HEK293T (cell line): ENCODE measurements at regions not wholly inside any gene's neighbourhood (a gene's known extent, or its start where the extent isn't known, plus 50 kb on each side); places are given as distances from the start of the nearest gene placed in this dataset.

ENCODE experiments used
- BHLHE40 ChIP-seq: fragments of 450-650 bp; IDR thresholded peaks from 2 replicates; pipeline ENCODE4 v1.6.1; 2016; ENCODE audit warnings: mild to moderate bottlenecking, moderate library complexity, borderline replicate concordance
- FOXA1 ChIP-seq: fragments of 450-650 bp; IDR thresholded peaks from 2 replicates; pipeline ENCODE4 v1.6.1; 2016; ENCODE audit warnings: mild to moderate bottlenecking
- L3MBTL2 ChIP-seq: fragments of 450-650 bp; conservative IDR thresholded peaks from 2 replicates; pipeline ENCODE4 v1.6.1; 2016; ENCODE audit warnings: mild to moderate bottlenecking
- SUZ12 ChIP-seq: fragments of 450-650 bp; IDR thresholded peaks from 2 replicates; pipeline ENCODE4 v1.6.1; 2016; ENCODE audit warnings: mild to moderate bottlenecking
- TARDBP ChIP-seq: fragments of 450-650 bp; IDR thresholded peaks from 2 replicates; pipeline ENCODE4 v1.6.1; 2016
- ZNF384 ChIP-seq: fragments of 450-650 bp; IDR thresholded peaks from 2 replicates; pipeline ENCODE4 v1.6.1; 2016

GRCh38 chr2:19297716-19298115 is 60.7 kb downstream of the OSR1 start:
- TF ChIP-seq BHLHE40 (no peak), ZNF384 (no peak), TARDBP (no peak), FOXA1 (no peak), L3MBTL2 (no peak), SUZ12 (no peak)
